ENCODE measurements at regions not wholly inside any gene's neighbourhood (a gene's known extent, or its start where the extent isn't known, plus 50 kb on each side); places are given as distances from the start of the nearest gene placed in this dataset.

- H2BK12ac ChIP-seq (ENCODE audit: low read length) = no peak overlapping the region
- no peak overlapping the region for H2BK5ac ChIP-seq (ENCODE audit: low read length)
- H3K79me1 ChIP-seq (ENCODE audit: low read depth, low read length) = no peaks in the 10 kb centered on the region
- no peak overlapping the region for H3K18ac ChIP-seq (ENCODE audit: low read length)
- peaks cover 0 to 10% of the 10 kb centered on the region in 2 donors for H3K4me1 ChIP-seq (ENCODE audit: control insufficient read depth in 2 of 2, insufficient read depth in 1 of 2, low read depth in 1 of 2, low read length in 2 of 2)
- no peak for DNase-seq (ENCODE audit: low spot score)
- H3K4ac ChIP-seq (ENCODE audit: low read length) = no peak overlapping the region
- no peak overlapping the region for H3K4me2 ChIP-seq (ENCODE audit: insufficient read depth, low read length, poor library complexity, severe bottlenecking)
- no CpG with 5 or more reads among the region's 1 CpG for WGBS, 2 donors (ENCODE audit: extremely low coverage in 2 of 2, insufficient read length in 2 of 2, insufficient replicate concordance in 1 of 2)
- H2BK120ac ChIP-seq (ENCODE audit: low read depth, low read length) = no peak overlapping the region
- H4K8ac ChIP-seq (ENCODE audit: low read depth, low read length) = no peak overlapping the region
- no peak overlapping the region for H4K91ac ChIP-seq (ENCODE audit: low read depth, low read length, poor library complexity)
- peaks cover 0 to 3% of the 10 kb centered on the region in 2 donors for H3K9me3 ChIP-seq (replicated peaks in 1 of 2; ENCODE audit: control insufficient read depth in 2 of 2, insufficient read depth in 1 of 2, low read depth in 1 of 2, low read length in 2 of 2)
- H2AFZ ChIP-seq (ENCODE audit: low read length) = no peak overlapping the region
- no peak overlapping the region for H2BK15ac ChIP-seq (ENCODE audit: low read length)
- no peak overlapping the region for H3K14ac ChIP-seq (ENCODE audit: low read length)
- H3K36me3 ChIP-seq (replicated peaks in 1 of 2; ENCODE audit: control insufficient read depth in 2 of 2, insufficient read depth in 2 of 2, low read length in 2 of 2) = no peaks in the 10 kb centered on the region
- no peaks in the 10 kb centered on the region for H3K27me3 ChIP-seq (ENCODE audit: control insufficient read depth in 3 of 3, insufficient read depth in 3 of 3, low read depth in 1 of 3, low read length in 3 of 3)
- no peak overlapping the region for H3K27ac ChIP-seq (replicated peaks; ENCODE audit: low read length)
- no peak overlapping the region for H2AK5ac ChIP-seq (ENCODE audit: low read depth, low read length)
- H3K9ac ChIP-seq (ENCODE audit: low read depth, low read length, poor library complexity) = no peak overlapping the region
- H3K4me3 ChIP-seq (ENCODE audit: low read length in 2 of 2) = no peak overlapping the region
- H3K23ac ChIP-seq (ENCODE audit: low read depth, low read length, poor library complexity) = no peak overlapping the region
These were observed 301.9 kb upstream of the PRKCQ start for GRCh38 chr10:6881987-6882386.

- no peak overlapping the region for H3K18ac ChIP-seq (ENCODE audit: low read length)
- no peak overlapping the region for H2BK15ac ChIP-seq (ENCODE audit: low read length)
- no peak overlapping the region for H2BK120ac ChIP-seq (ENCODE audit: low read depth, low read length)
- H3K27me3 ChIP-seq (ENCODE audit: control insufficient read depth in 3 of 3, insufficient read depth in 3 of 3, low read depth in 1 of 3, low read length in 3 of 3) = no peaks in the 10 kb centered on the region
- H3K23ac ChIP-seq (ENCODE audit: low read depth, low read length, poor library complexity) = no peak overlapping the region
- H3K4me3 ChIP-seq (ENCODE audit: low read length in 2 of 2) = no peak overlapping the region
- H4K8ac ChIP-seq (ENCODE audit: low read depth, low read length) = no peak overlapping the region
- H3K36me3 ChIP-seq (replicated peaks in 1 of 2; ENCODE audit: control insufficient read depth in 2 of 2, insufficient read depth in 2 of 2, low read length in 2 of 2) = no peaks in the 10 kb centered on the region
- H2AFZ ChIP-seq (ENCODE audit: low read length) = peak overlapping the region; percentile 61
- no peaks in the 10 kb centered on the region for H3K9me3 ChIP-seq (replicated peaks in 1 of 2; ENCODE audit: control insufficient read depth in 2 of 2, insufficient read depth in 1 of 2, low read depth in 1 of 2, low read length in 2 of 2)
- no peak overlapping the region for H2BK5ac ChIP-seq (ENCODE audit: low read length)
- H3K79me1 ChIP-seq (ENCODE audit: low read depth, low read length) = no peaks in the 10 kb centered on the region
- H4K91ac ChIP-seq (ENCODE audit: low read depth, low read length, poor library complexity) = no peak overlapping the region
- no peak overlapping the region for H2AK5ac ChIP-seq (ENCODE audit: low read depth, low read length)
- no peak overlapping the region for H3K14ac ChIP-seq (ENCODE audit: low read length)
- H3K4ac ChIP-seq (ENCODE audit: low read length) = no peak overlapping the region
- no CpG with 5 or more reads among the region's 11 CpGs for WGBS, 2 donors (ENCODE audit: extremely low coverage in 2 of 2, insufficient read length in 2 of 2, insufficient replicate concordance in 1 of 2)
- peaks cover 0 to 8% of the 10 kb centered on the region in 2 donors for H3K4me1 ChIP-seq (ENCODE audit: control insufficient read depth in 2 of 2, insufficient read depth in 1 of 2, low read depth in 1 of 2, low read length in 2 of 2)
- no peak overlapping the region for H2BK12ac ChIP-seq (ENCODE audit: low read length)
- no peak overlapping the region for H3K4me2 ChIP-seq (ENCODE audit: insufficient read depth, low read length, poor library complexity, severe bottlenecking)
- no peak overlapping the region for H3K27ac ChIP-seq (replicated peaks; ENCODE audit: low read length)
- H3K9ac ChIP-seq (ENCODE audit: low read depth, low read length, poor library complexity) = no peak overlapping the region
- DNase-seq (ENCODE audit: low spot score) = no peak
These were observed 297.8 kb upstream of the PRKCQ start for GRCh38 chr10:6877722-6878392.

- Histone ChIP-seq H3K79me1 (ENCODE audit: low read depth, low read length) (no peaks in the 10 kb centered on the region), H3K23ac (ENCODE audit: low read depth, low read length, poor library complexity) (peak overlapping the region; percentile 52), H2AFZ (ENCODE audit: low read length) (no peak overlapping the region), H3K27me3 (ENCODE audit: control insufficient read depth in 3 of 3, insufficient read depth in 3 of 3, low read depth in 1 of 3, low read length in 3 of 3) (no peaks in the 10 kb centered on the region), H2BK5ac (ENCODE audit: low read length) (no peak overlapping the region), H2BK12ac (ENCODE audit: low read length) (no peak overlapping the region), H4K8ac (ENCODE audit: low read depth, low read length) (no peak overlapping the region), H3K27ac (replicated peaks; ENCODE audit: low read length) (no peak overlapping the region), H3K4me2 (ENCODE audit: insufficient read depth, low read length, poor library complexity, severe bottlenecking) (no peak overlapping the region), H3K4ac (ENCODE audit: low read length) (no peak overlapping the region), H3K18ac (ENCODE audit: low read length) (peak overlapping the region; percentile 19), H3K9ac (ENCODE audit: low read depth, low read length, poor library complexity) (peak overlapping the region; percentile 81), H3K14ac (ENCODE audit: low read length) (no peak overlapping the region), H2AK5ac (ENCODE audit: low read depth, low read length) (no peak overlapping the region), H3K4me1 (ENCODE audit: control insufficient read depth in 2 of 2, insufficient read depth in 1 of 2, low read depth in 1 of 2, low read length in 2 of 2) (peaks cover 0 to 8% of the 10 kb centered on the region in 2 donors), H4K91ac (ENCODE audit: low read depth, low read length, poor library complexity) (no peak overlapping the region), H3K9me3 (replicated peaks in 1 of 2; ENCODE audit: control insufficient read depth in 2 of 2, insufficient read depth in 1 of 2, low read depth in 1 of 2, low read length in 2 of 2) (no peaks in the 10 kb centered on the region), H3K36me3 (replicated peaks in 1 of 2; ENCODE audit: control insufficient read depth in 2 of 2, insufficient read depth in 2 of 2, low read length in 2 of 2) (no peaks in the 10 kb centered on the region), H2BK15ac (ENCODE audit: low read length) (no peak overlapping the region), H3K4me3 (ENCODE audit: low read length in 2 of 2) (no peak overlapping the region), H2BK120ac (ENCODE audit: low read depth, low read length) (no peak overlapping the region)
- no peak for DNase-seq (ENCODE audit: low spot score)
- WGBS, 2 donors (ENCODE audit: extremely low coverage in 2 of 2, insufficient read length in 2 of 2, insufficient replicate concordance in 1 of 2) = no CpG with 5 or more reads among the region's 12 CpGs
These were observed 297.3 kb upstream of the PRKCQ start for GRCh38 chr10:6877336-6877721.

- H3K27me3 ChIP-seq (ENCODE audit: control insufficient read depth in 3 of 3, insufficient read depth in 3 of 3, low read depth in 1 of 3, low read length in 3 of 3) = no peaks in the 10 kb centered on the region
- H2BK12ac ChIP-seq (ENCODE audit: low read length) = no peak overlapping the region
- no peak overlapping the region for H2AFZ ChIP-seq (ENCODE audit: low read length)
- no peaks in the 10 kb centered on the region for H3K36me3 ChIP-seq (replicated peaks in 1 of 2; ENCODE audit: control insufficient read depth in 2 of 2, insufficient read depth in 2 of 2, low read length in 2 of 2)
- no peak overlapping the region for H4K8ac ChIP-seq (ENCODE audit: low read depth, low read length)
- H3K14ac ChIP-seq (ENCODE audit: low read length) = no peak overlapping the region
- H2BK15ac ChIP-seq (ENCODE audit: low read length) = no peak overlapping the region
- H2AK5ac ChIP-seq (ENCODE audit: low read depth, low read length) = no peak overlapping the region
- no CpG with 5 or more reads among the region's 7 CpGs for WGBS, 2 donors (ENCODE audit: extremely low coverage in 2 of 2, insufficient read length in 2 of 2, insufficient replicate concordance in 1 of 2)
- H3K9ac ChIP-seq (ENCODE audit: low read depth, low read length, poor library complexity) = no peak overlapping the region
- no peak overlapping the region for H3K4me2 ChIP-seq (ENCODE audit: insufficient read depth, low read length, poor library complexity, severe bottlenecking)
- H3K27ac ChIP-seq (replicated peaks; ENCODE audit: low read length) = no peak overlapping the region
- no peak overlapping the region for H2BK120ac ChIP-seq (ENCODE audit: low read depth, low read length)
- H3K18ac ChIP-seq (ENCODE audit: low read length) = no peak overlapping the region
- no peak overlapping the region for H3K4ac ChIP-seq (ENCODE audit: low read length)
- no peak overlapping the region for H3K23ac ChIP-seq (ENCODE audit: low read depth, low read length, poor library complexity)
- no peak overlapping the region for H2BK5ac ChIP-seq (ENCODE audit: low read length)
- H3K9me3 ChIP-seq (replicated peaks in 1 of 2; ENCODE audit: control insufficient read depth in 2 of 2, insufficient read depth in 1 of 2, low read depth in 1 of 2, low read length in 2 of 2) = no peaks in the 10 kb centered on the region
- peaks cover 0 to 8% of the 10 kb centered on the region in 2 donors for H3K4me1 ChIP-seq (ENCODE audit: control insufficient read depth in 2 of 2, insufficient read depth in 1 of 2, low read depth in 1 of 2, low read length in 2 of 2)
- H3K4me3 ChIP-seq (ENCODE audit: low read length in 2 of 2) = no peak overlapping the region
- H3K79me1 ChIP-seq (ENCODE audit: low read depth, low read length) = no peaks in the 10 kb centered on the region
- no peak overlapping the region for H4K91ac ChIP-seq (ENCODE audit: low read depth, low read length, poor library complexity)
- no peak for DNase-seq (ENCODE audit: low spot score)
These were observed 295.3 kb upstream of the PRKCQ start for GRCh38 chr10:6875269-6875865.

Measured in neuronal stem cell (in vitro differentiated cells).